Activated T-helper 1 cell treated with Interleukin-2 at 50 U/mL for 16 hours (primary cell): ENCODE measurements at regions not wholly inside any gene's neighbourhood (a gene's known extent, or its start where the extent isn't known, plus 50 kb on each side); places are given as distances from the start of the nearest gene placed in this dataset.
"Not testable (repeated sequence)": the region's sequence is repeated elsewhere in the genome, so short reads cannot be mapped to it uniquely, and the experiment has no call there.

Experiments used
- DNase-seq: peaks from one replicate; pipeline ENCODE4 v3.0.0-alpha.2; 2020; ENCODE audit warnings: low read depth

DNA sequence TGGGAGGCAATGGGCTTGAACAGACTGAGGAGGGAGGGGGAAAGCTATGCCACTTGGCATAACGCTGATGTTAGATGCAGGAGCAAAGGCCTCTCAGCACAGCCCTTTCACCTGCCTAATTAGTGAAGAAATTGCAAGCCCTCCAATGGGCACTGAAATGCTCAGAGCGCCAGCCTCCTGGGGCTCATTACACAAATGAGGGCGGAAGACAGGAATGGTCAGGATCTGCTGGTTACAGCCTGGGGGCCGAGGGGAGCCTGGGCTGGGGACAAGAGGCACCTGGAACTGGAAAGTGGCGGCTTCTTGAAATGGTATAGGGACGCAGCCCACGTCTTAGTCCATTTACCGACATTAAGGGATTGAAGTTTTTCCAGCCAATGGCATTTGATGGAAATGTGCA, 50.2 kb upstream of the PLET1 start:
- no peak for DNase-seq

DNA sequence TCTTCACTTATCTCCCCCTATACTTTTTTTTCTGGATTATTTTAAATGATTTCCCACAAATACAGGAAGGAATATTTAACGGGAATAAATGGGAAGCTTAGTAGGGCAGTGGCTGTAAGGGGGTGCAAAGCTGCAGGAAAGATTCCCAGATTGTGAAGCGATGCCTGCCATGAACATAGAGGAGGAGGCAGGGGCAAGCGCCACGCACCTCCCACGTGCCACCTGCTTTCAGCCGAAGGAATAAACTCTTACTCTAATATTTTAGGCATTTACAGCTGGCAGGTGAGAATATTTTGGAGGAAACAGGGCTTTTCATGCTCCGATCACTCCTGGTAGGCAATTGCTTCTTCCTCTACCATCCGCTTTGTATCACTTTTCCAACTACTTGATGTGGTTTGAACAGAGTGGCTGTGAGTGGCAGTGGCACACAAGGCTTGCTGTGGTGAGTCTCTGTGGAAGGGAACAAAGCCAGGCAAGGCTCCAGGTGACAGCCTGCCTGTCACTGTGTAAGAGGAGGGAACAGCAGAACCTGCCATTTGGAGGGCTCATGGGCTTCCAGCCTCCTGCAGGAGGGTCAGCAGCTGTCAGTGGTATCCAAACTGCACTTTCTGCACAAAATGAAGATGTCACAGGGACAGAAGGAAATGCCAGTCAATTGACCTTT, 54.5 kb upstream of the PLET1 start:
- DNase-seq: no peak

DNA sequence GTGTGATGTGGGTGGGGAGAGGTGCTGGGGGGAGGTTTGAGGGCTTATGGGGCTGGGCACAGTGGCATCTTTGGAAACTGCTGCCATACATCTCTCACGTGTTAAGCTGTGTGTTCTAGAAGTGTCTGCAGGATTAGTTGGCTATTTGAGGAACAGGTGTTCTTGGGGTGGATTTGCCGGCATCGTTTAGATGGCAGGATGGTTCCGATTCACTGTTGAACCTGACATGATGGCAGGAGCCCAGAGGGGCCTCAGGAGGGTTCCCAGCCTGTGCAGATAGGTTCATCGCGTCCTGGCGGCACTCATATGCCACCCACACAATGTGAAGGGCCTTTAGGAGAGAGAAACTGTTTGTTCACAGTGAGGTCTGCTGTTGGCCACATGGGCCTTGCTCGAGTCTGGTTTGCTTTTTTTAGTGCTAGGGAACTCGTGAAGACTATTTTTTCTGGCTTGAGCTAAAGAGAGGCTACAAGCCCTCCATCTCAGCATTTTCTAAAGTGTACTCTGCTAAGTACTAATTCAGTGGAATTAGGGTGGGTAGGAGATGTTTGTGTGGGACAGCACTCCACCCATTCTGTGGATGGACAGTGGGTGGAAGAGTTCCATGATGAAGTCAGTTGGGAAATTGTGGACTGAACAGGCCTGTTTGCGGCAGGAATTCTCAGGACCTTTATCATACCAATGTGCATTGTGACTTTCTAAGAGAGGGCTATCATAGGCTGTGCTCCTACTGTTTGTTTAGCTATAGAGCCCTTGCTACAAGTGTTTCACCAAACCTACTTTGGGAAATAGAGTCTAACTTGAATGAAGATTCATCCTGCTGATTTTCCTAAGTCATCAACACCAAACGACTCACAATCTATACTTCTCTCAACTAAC, 55.4 kb upstream of the PLET1 start:
- no peak for DNase-seq

DNA sequence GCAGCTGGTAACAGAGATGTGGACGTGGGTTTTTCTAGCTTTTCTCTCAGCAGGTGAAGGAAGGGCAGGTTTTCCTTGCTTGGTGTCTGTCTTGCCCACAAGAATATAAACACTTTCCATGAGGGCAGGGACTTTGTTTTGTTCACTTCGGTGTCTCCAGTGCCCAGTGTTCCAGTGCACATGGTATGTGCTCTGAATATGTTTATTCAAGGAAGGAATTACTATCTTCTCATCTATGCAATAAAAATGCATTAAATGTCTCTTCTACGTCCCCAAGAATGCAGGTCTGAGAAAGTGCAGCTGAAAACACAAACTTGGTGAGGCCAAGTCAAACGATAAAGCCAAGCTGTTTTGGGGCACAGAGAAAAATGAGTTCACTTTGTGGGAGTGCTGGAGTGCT, 56.3 kb upstream of the PLET1 start:
- DNase-seq: no peak

DNA sequence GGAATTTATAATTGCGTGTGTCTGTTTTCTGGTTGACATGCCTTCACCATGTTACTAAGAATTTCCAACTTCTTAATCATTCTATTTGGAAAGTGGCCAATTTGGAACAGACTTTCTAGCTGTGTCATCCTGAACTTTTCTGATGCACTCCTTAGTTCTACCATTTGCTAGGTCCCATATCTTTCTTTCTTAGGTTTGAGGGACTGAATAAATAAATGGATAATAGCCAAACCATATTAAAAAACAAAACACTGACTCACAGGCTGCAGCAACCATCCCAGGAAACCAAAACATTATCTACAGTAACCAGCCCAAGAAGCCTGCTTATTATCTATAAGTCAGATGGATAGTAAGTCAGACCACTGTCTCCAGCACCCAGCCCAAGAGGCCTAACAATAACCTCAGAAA, 57.5 kb upstream of the PLET1 start:
- DNase-seq: no peak

DNA sequence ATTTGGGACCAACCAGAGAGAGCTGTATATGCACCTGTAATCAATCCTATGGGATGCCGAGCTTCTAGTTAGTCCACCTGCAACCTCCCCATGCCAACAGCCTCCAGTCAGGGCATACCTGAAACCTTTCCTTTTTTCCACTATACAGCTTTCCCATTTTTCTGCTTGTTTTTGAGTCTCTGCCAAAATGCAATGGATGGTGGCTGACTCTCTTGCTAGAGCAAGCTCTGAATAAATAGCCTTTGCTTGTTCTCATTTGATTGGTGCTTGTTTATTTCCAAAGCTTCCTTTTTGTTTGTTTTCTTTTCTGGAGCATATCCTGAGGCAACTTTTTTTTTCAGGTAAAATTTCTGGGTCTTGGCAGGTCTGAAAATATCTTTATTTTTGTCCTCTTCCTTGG, 58.0 kb upstream of the PLET1 start:
- DNase-seq: no peak

DNA sequence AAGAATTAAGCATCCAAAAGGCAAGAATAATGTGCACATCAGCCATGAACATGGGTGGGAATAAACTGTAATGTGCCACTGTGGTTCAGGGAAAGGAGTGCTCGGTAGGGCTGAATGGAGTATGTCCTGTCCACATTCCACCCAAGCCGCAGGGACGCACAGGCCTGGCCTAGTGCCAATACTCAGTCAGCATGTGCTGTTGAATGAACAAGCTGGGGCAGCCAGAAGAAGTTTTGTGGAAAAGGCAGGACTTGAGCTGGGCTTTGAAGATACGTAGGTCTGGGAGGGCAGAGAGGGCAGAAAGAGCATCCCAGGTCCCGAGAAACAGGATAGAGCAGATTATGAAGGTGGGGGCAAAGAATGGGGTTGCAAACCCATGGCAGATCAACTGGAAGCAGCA, 60.0 kb upstream of the PLET1 start:
- no peak for DNase-seq

DNA sequence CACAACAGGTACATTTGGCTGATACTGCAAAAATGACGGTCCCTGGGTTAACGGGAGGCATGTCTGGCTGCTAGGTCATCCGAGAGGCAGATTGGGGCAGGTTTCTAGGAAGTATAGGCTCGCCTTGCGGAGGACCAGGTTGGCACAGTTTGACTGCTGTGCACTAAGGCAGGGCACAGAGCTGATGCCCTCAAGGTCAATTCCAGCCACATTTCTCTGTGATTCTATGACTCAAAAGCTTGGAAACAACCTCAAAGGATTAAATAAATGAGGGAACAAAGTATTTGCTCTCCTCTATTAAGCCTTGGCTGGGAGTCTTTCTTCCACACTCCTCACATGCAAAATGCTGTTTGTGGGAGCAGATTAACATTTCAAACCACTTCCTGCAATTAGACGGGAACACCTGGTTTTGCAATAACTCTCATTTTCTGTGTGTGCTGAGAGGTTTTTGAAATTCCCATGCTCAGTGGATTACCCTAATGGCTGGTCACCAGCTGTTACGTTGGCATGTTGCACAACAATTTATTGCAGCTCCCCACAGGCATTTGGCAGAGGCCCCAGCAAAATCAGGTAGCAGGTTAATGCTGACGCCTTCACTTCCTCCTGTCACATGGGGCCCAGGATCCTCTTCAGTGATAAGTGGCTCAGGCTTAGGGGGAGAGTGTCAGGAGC, 61.0 kb upstream of the PLET1 start:
- DNase-seq: no peak

DNA sequence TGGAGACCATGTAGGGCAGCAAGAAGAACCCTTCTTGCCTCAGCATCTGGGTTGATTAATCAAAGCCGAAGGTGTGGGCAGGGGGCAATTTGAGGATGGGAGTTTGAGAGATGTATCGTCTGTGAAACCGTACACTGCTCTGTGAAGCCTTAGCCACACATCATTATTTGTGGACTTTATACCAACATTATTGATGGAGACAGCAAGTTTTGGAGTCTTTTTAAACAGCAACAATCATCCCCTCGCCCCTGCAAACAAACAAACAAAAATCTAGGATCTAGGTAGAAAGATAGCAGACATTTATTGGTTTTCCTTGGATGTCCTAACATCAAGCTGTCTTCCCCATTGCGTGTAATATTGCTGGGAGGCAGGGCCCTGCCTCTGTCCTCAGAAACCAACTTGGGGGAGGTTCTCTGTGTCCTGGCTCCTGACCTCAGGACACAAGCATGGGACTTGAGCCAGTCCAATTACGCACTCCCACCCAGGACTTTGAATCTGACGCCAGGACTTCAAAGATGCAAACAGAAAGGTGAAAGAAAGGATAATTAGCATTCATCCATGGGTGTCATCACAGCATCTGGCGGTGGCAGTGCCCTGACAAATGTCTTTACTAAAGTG, 61.6 kb upstream of the PLET1 start:
- DNase-seq: no peak

DNA sequence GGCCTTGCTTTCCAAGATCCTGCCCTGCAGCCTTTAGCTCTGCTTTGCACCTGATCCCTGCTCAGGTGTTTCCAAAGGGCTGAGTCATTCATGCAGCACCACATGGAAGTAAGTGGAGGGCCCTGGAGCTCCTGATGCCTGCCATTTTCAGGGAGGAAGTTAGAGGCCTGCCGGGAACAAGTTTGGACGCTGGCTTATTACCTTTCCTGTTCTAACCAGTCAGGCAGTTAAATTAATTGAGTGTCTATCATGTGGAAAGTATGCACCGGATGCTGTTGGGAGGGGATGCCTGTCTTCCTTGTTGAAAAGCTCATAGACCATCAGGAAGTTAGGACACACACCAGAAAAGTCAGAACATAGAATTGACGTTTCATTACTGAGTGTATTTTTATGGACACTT, 73.7 kb upstream of the PLET1 start:
- no peak for DNase-seq

DNA sequence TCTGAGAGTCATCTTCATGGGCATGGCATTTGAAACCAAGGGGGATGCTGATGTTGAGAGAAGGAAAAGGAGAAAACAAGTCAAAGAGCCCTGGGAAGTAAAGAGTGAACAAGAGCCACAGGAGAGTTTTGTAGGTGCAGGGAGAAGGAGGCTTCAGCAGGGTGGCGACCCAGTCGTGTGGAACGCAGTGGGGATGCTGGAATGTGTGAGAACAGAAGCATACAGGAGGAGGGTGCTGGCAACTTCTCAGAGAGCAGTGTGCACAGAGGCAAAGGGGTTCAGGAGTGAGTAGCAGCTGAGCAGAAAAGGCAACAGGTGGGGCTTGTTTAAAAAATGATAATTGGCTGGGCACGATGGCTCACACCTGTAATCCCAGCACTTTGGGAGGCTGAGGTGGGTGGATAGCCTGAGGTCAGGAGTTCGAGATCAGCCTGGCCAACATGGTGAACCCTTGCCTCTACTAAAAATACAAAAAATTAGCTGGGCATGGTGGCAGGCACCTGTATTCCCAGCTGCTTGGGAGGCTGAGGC, 75.8 kb upstream of the PLET1 start:
- DNase-seq: no peak

DNA sequence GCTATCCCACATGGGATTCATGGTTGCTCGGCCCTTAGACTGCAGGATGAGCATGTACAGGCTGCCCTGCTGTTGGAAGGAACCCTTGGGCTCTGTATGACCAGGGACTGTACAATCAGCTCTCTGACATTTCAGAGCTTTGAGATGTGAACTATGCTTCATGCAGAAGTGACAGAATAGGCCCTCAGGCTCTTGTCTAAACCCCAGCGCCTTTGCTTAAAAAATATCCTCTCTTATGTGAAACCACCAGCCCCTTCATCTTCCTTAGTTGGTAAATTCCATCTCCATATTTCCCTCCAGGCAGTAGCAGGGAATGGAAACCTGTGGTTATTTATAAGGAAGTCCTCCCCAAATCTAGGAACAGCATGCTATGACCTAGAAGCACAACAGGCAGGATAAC, 78.9 kb upstream of the PLET1 start:
- no peak for DNase-seq

DNA sequence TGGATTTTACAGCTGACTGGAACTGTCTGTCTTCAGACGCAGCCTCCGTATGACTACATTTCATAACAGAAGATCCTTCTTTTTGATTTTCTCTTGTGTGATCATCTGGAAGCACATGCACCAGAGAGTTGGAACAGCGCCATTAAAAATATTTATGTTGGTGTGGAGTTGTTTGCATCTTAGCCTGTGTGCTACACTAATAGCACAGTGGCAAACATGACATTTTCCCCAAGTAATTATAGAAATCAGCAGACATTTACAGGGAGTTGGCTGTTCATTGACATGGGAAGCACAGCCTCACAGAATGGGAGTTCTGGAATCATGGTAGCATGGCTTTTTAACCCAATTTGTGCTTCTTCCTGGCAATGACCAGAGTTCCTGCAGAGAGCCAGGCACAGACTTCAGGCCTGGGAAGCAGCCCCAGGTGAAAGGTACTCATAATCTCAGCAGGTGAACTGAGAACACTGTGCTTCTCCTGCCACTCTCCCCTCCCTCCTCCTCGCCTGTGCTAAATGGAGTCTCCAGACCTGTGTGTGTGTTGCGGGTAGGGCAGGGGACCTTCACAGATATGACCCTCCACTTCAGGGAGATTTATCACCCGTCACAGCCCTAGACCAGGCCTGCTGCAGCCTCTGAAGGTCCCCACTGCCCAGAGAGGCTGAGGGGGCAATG, 82.8 kb upstream of the PLET1 start:
- DNase-seq: no peak

DNA sequence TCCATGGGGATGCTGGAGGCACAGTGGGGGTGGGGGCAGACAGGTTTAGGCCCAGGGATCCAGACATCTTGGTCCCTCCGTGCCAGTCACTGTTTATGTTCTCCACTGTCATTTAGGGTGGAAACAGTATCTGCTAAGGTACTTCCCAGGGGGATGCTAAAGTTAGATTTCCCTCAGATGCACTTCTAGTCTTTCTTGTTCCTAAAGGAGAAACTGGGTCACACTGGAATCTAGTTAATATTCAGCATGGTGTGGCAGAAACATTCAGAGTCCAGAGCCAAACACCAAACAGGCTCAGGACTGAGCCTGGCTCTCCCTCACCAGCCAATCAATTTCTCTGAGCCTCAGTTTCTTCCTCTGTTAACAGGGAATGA, 83.4 kb upstream of the PLET1 start:
- no peak for DNase-seq

DNA sequence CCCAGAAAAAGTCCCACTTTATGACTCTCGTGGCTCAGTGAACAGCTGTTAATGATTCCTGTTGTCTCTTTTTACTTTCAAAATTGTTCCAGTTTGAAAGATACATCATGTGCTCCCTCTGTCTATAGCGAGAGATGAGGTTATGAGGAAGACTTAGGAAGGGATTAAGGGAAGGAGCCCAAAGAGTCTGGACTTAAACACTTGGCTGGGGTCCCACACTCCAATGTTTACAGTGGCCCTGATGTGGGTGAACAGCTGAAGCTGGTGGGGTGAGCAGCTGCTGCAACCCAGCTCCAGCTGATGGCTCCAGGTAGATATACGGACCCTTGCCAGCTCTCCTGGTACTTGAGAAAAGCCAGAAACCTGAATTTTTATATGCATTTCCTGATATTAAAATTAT, 84.5 kb upstream of the PLET1 start:
- DNase-seq: no peak

DNA sequence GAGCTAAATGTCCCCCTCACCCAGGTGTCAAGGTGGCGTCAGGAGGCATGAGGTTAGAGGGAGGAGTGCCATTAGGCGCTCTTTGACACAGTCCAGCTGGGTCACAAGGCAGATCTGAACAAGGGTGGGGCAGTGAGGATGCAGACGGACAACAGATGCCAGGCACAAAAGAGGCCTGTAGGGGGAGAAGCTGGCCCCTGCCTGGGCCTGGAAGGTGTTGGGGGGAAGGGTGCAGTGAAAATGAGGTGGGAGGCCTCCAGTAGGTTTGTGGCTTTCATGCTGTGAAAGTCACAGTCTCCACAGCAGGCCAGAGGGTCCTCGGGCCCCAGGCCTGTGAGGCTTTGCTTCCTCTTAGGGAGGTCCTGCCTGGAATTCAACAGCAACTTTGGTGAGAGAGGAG, 85.0 kb upstream of the PLET1 start:
- DNase-seq: no peak

DNA sequence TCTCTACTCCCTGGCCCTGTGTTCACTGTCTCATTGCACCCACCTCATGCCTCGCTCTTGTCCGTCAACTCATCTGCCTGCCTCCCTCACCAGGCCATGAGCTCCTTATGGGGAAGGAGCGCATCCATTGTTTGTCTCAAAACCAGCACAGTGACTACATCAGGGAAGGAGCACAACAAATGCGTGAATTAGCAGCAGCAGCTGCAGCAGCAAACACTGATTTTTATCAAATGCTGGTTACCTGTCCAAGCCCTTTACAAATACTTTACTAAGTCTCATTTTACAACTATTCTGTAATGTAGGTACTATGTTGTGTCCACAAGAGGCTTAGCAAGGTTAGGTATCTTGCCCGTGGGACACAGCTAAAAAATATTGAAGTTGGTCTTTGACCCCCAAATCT, 85.9 kb upstream of the PLET1 start:
- no peak for DNase-seq

DNA sequence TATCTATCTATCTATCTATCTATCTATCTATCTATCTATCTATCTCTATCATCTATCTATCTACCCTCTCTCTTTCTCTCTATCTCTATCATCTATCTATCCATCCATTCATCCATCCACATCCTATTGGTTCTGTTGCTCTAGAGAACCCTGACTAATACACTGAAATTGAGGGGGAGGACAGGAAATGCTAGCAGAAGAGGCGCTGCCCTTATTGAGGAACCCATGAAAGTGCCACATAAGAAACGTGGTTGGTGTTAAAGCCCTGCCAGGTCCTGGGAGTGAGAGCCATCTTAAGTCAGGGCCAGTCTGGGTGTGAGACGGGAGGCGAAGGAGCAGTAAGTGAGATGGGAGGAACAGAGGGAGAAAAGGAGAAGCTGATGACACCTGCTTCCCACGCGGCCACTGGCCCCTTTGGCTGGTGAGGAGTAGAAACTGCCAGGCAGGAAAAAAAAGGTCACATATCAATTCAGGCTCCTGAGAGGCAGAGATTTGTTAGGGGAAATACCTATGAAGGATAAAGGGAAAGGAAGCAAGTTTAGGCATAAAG, 87.9 kb upstream of the PLET1 start:
- no peak for DNase-seq

DNA sequence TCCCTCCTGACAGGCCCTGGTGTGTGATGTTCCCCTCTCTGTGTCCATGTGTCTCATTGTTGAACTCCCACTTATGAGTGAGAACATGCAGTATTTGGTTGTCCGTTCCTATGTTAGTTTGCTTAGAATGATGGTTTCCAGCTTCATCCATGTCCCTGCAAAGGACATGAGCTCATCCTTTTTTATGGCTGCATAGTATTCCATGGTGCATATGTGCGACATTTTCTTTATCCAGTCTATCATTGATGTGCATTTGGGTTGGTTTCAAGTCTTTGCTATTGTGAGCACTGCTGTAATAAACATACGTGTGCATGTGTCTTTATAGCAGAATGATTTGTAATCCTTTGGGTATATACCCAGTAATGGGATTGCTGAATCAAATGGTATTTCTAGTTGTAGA, 90.8 kb upstream of the PLET1 start:
- DNase-seq: not testable (repeated sequence)

DNA sequence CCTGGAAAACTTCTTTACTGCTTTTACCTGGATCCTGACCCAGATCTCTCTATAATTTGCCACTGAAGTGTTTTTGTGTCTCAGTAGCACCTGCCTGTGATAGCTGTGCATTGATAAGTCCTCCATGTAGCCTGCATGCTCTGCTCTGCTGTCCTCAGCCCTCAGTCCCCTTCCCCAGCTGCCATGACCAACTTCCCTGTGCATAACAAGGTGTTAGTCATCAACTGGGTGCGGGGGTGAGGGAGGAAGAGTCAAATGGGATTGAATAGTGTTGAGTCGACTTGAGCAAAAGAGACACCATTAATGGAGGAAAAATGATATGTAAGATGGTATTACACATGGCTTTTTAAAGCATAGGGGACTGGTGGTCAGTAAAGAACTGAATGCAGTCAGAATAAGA, 92.2 kb upstream of the PLET1 start:
- DNase-seq: no peak

DNA sequence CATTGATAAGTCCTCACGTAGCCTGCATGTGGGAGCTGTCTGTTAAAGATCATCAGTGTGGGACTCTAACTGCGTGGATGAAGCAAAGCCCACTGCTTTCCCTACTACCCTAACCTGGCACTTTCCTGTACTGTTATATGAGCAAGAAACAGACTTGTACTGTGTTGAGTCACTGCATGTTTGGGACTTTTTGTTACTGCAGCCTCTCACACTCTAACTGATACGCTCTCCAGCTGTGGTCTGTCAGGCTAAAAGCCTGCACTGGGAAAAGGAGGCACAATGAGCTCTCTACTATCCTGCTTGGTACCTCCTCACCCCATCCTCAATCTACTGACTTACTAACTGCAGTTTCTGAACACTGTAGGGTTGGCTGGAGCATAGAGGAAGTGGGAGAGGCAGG, 93.7 kb upstream of the PLET1 start:
- no peak for DNase-seq

DNA sequence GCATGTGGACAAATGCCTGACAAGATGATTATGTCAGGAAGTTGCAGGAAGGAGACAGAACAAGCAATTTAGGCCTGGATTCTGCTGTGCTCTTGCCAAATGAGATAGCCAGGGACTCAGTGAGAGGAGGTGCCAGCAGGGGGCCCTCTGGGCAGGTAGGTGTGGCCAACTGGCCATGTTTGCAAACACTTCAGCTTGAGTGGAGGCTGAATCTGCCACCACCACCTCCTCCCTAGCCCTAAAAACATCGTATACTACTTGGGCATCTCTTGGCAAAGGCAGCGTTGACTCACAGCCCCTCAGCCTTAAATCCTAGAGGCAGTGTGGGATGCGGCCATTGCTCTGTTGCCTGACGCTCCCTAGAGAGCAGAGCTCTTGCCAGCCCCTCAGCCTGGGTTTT, 95.1 kb upstream of the PLET1 start:
- no peak for DNase-seq
